Right renal pelvis (tissue), 4 donors: ENCODE measurements at regions not wholly inside any gene's neighbourhood (a gene's known extent, or its start where the extent isn't known, plus 50 kb on each side); places are given as distances from the start of the nearest gene placed in this dataset.
"Not testable (repeated sequence)": the region's sequence is repeated elsewhere in the genome, so short reads cannot be mapped to it uniquely, and the experiment has no call there.

Source experiments
- DNase-seq, 4 donors: peaks; one replicate each; pipeline ENCODE4 v3.0.0-alpha.2; 2013; ENCODE audit warnings: low read depth in 4 of 4, low spot score in 3 of 4, missing footprints in 1 of 4

DNA sequence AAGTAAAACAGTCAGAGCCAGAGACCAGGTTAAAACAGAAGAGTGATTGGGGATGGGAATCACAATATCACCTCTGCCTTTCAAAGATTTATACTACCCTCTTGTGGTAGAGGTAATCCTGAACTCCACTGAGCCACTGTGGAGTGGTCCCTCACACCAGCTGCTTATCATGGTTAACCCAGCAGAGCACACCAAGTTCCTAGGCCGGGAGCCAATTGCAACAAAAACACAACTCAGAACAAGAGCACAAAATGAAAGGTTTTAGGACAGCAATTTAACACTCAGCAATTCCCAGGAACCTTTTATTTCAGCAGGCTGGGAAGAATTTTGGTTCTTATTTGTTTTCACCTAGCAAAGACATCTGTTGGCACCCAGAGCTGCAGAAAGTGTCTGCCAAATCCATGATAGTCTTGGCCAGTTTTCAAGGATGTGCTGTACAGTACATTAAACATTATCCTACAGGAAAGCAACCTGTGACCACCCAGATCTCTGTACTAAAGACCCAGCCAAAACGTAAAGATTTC, 220.5 kb upstream of the ATXN7L3B start:
- DNase-seq: peak; percentile 35 to 67 (median 62)

- DNase-seq: no peak
Observed at GRCh38 chr12:74317741-74318140, 219.9 kb upstream of the ATXN7L3B start.

- DNase-seq: no peak
Observed at GRCh38 chr12:74319886-74320285, 217.7 kb upstream of the ATXN7L3B start.

GRCh38 chr12:74321381-74321780, 216.3 kb upstream of the ATXN7L3B start:
- DNase-seq: no peak

- no peak for DNase-seq
Observed at GRCh38 chr12:74322792-74323191, 214.8 kb upstream of the ATXN7L3B start.

- DNase-seq: no peak
Observed at GRCh38 chr12:74328623-74329022, 209.0 kb upstream of the ATXN7L3B start.

DNA sequence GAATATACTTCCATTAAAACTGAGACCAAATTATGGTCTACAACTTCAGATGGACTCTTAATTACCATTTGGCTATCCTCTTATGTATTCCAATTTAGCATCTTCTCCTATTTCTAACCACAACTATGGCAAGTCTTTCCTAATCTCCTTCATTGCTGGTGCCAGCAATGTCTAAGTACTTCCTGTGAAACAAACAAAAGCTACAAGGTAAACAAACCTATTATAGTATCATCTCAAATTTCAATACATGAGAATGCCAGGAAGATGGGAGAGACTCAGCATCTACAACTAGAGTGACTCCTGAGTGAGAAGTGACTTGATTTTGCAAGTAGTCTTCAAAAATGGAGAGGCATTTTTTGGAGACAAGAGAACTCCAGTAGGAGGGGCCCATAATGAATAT, 202.9 kb upstream of the ATXN7L3B start:
- DNase-seq: no peak

GRCh38 chr12:74337951-74338350, 199.7 kb upstream of the ATXN7L3B start:
- DNase-seq: no peak

DNA sequence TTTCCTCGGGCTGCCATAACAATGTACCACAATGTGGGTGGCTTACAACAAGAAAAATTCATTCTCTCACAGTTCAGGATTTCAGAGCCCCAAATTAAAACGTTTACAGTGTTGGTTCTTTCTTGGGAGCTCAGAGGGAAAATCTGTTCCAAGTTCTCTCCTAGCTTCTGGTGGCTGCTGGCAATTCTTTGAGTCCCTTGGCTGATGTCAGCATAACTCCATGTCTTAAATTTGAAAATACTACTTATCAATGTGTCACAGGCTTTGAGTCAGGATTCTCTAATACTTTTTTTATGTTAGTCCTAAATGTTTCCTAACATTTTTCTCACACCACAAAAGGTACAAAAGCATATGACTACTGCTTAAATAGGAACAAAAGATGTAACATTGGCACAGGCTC, 198.4 kb upstream of the ATXN7L3B start:
- no peak for DNase-seq

DNA sequence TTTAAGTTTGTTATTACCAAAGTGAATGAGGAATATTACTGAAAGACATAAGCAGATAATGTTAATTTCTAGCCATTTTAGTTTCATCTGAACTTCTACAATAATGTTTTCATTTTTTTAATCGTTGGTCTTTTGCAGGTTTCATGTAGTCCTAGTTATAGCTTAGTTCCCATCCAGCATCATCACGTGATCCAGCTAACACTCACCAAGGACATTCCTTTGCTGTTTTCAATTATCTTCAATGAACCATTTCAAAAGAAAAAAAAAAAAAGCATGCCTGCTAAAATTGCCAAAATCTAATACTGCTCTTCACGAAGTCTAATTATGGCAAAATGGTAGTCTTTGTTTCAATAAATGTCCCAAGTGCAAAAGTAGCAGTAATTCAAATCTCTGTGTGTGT, 187.7 kb upstream of the ATXN7L3B start:
- no peak for DNase-seq

DNA sequence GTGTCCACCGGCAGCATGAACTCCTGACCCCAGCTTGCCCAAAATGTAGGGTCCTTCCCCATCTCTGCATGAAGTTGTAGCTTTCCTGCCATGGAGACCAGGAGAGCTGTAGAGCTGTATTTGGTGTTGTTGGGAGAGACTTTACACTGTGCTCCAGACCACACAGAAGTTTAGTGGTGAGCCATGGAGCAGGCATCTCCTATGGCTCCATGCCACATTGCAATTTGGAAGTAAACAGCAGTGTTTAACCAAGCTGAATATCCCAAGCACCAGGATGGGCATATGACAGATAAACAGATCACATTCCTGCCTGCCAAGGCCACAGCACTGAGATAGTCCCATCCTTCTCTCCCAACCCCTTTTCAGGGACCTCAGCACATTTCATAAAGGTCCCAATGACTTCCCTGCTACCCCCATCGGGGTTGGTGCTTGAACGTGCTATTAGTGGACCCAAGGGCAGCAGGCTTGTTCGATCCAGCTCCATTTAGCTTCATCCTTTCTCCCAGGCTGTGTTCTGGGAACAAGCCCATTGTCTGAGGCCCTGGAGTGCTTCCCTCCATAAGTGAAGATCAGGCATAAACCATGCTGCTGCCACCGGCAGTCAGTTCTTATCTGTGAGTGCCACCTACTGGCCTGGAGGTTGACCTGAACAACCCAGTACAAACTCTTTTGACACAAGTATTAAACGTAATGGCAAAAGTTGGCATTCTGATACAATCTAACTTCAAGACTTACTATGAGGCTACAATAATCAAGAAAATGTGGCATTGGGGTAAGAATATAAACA, 172.3 kb upstream of the ATXN7L3B start:
- DNase-seq: no peak

DNA sequence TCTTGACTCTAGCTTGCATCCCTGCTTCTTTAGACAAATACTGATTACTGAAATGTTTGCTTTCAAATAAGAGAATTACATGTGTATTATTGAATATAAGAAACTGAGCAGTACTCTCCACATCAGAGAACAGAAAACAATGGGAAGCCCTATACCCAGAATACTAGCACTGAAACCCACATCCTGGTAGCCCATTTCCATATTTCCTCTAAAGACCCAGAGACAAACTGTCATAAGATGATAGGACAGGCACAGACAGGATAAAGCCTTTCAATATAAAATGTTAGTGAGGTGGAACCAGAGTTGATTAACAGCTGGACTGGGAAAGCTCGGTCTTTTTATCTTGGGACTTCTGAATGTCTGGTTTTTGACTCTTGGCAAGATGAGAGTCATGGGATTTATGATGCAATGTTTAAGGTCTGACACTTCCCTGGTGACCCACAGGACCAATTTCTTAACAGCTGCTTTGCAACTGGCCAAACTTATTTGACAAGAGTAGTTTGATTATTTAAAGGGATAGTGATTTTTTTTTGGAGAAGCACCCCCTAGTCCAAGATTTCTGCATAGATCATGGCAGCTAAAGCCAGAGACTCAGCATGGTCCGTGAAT, 166.9 kb upstream of the ATXN7L3B start:
- DNase-seq: no peak

- DNase-seq: no peak
Observed at GRCh38 chr12:74379114-74379513, 158.5 kb upstream of the ATXN7L3B start.

- DNase-seq: no peak
Observed at GRCh38 chr12:74381958-74382357, 155.7 kb upstream of the ATXN7L3B start.

- no peak for DNase-seq
Observed at GRCh38 chr12:74382983-74383382, 154.7 kb upstream of the ATXN7L3B start.

DNA sequence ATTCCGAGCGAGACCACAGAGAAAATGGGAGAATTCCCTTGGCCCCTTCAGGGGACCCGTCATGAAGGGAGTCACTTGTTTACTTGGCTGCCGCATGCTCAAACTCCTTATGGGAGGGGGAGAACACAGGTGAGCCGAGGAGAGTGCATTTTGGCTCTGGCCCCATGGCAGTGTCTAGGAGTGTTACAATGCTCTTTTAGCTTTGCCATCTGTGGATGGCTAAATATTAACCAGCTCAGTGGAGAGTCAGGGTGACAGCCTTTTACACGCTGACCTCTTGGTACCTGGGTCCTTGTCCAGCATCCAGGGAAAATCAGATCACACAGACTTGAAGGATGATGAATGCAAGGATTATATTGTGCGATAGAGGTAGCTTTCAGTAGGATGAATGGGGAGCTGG, 146.4 kb upstream of the ATXN7L3B start:
- DNase-seq: no peak

- no peak for DNase-seq
Observed at GRCh38 chr12:74393272-74393671, 144.4 kb upstream of the ATXN7L3B start.

DNA sequence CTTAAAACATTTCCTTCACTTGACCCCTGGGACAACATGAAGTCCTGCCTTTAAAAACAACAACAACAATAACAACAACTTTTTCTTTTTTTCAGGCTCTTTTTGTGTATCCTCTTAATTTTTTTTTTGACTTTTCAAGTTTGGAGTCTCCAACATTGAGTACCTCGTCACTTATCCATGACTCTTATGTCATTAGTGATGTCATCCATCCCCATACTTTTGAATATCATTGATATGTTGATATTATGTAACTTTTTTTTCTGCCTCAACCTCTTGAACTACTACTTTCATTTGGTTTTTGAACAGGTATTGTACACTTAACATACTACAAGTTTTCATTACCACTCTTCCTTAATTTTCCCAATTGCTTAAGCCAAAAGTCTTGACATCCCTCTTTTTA, 143.0 kb upstream of the ATXN7L3B start:
- DNase-seq: no peak

DNA sequence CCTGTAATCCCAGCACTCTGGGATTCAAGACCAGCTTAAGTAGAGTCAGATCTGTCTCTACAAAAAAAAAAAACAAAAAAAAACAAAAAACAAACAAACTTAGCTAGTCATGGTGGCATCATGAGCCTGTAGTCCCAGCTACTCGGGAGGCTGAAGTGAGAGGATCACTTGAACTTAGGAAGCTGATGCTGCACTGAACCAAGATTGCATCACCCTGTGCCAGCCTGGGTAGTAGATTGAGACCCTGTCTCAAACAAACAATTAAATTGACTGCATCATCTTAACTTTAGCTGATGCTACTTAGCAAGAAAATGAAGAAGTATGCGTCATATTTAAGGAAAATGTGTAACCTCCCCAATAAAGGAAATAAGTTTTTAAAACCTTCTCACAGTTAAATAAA, 136.6 kb upstream of the ATXN7L3B start:
- DNase-seq: no peak

- no peak for DNase-seq
Observed at GRCh38 chr12:74401966-74402365, 135.7 kb upstream of the ATXN7L3B start.

GRCh38 chr12:74403221-74403470, 134.5 kb upstream of the ATXN7L3B start:
- DNase-seq: not testable (repeated sequence)

DNA sequence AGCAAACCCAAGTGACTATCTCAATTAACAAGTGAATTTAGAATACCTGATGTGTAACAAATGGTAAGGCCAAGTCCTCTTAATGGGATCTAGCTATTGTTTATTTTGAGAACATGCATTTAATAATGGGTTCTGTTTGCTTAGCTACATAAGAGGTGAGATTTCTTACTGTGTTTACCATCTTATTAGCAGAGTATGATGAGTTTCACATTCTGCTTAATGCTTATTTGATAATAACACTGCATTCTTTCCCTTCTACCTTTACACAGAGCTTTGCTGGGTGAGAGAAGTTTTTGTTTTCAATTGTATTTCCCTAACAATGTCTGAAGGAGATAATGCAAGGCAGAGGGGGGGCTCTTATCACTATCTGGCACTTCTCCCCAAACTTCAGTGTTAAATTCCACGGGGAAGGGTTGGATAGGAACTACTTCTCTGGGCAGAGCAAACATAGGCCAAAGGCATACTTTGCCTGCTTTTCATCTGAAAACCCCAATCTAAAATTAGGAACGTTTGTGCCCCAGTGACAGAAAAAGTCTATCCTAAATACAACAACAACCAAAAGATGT, 129.0 kb upstream of the ATXN7L3B start:
- no peak for DNase-seq
